Glomerular visceral epithelial cell (primary cell): ENCODE measurements at regions not wholly inside any gene's neighbourhood (a gene's known extent, or its start where the extent isn't known, plus 50 kb on each side); places are given as distances from the start of the nearest gene placed in this dataset.
"Not testable (repeated sequence)": the region's sequence is repeated elsewhere in the genome, so short reads cannot be mapped to it uniquely, and the experiment has no call there.

Experiments
- DNase-seq: peaks from one replicate; pipeline ENCODE4 v3.0.0-alpha.2; 2016; ENCODE audit errors: extremely low spot score

DNA sequence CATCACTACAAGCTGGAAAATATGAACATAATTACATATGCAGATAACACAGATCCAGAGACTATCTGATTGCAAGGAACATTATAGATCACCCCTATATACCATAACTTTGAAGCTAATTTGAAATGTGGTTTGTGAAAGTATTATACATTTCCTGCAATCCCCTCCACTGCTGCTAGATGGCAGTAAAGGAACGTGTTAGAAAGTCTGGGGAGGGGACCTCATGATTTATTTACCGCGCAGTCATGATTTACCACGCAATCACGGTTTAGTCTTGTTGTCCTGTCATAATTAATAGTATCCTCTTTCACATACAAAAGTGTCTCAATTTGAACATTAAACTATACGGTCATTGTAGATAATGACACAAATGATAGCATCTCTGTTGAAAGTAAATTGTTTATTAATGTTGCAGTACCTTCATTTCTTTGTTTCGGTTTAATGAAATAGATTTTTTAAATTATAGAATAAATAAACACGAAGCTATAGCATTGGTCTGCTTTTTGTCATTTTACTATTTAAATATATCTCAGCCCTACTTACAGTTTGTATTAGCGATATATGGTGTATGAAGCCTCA, 145.3 kb upstream of the PRSS1 start:
- peak; percentile 52 for DNase-seq

GRCh38 chr7:142602756-142603155, 146.5 kb upstream of the PRSS1 start:
- DNase-seq = no peak

DNA sequence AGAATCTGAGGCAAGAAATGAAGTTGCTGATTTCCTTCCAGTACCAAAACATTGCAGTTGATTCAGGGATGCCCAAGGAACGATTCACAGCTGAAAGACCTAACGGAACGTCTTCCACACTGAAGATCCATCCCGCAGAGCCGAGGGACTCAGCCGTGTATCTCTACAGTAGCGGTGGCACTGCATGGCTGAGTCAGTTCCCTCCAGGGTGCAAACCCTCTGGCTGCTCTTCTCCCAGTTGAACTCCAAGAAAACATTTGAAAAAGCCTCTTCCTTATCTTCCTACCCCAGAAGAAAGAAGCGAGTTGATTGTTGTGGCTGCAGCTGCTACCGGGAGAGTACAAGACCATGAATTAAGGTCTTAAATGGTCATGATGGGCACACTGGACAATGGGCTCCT, 147.1 kb upstream of the PRSS1 start:
- DNase-seq = no peak

DNA sequence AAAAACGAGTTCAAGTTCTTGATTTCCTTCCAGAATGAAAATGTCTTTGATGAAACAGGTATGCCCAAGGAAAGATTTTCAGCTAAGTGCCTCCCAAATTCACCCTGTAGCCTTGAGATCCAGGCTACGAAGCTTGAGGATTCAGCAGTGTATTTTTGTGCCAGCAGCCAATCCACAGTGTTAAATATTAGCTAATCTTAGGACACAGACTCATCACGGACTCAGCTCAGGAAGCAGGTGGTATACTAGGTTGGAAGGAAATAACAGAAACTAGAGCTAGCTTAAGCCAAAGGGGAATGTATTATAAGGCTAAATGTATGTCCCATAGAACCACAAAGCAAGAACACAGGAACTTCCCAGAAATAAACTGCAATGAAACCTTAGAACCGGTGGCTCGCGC, 151.0 kb upstream of the PRSS1 start:
- peak; percentile 58 for DNase-seq

DNA sequence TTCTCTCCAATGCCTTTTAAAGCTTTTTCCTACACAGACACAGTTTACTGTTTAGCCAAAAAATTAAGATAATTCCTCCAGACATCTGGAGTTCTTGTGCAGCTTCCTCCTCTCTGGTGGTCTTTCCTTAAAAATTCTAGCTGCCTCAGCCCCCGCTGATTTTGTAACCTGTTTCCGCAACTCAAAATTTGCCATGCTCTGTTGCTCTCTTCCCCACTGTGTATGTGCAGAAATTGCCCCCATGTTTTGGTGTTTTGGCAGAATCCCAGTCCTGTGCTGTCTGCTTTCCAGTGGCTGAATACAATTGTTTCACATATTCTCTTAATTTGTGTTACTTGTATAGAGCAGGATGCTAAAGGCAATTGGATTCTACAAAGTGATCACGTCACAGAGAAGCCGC, 151.7 kb upstream of the PRSS1 start:
- DNase-seq = no peak

DNA sequence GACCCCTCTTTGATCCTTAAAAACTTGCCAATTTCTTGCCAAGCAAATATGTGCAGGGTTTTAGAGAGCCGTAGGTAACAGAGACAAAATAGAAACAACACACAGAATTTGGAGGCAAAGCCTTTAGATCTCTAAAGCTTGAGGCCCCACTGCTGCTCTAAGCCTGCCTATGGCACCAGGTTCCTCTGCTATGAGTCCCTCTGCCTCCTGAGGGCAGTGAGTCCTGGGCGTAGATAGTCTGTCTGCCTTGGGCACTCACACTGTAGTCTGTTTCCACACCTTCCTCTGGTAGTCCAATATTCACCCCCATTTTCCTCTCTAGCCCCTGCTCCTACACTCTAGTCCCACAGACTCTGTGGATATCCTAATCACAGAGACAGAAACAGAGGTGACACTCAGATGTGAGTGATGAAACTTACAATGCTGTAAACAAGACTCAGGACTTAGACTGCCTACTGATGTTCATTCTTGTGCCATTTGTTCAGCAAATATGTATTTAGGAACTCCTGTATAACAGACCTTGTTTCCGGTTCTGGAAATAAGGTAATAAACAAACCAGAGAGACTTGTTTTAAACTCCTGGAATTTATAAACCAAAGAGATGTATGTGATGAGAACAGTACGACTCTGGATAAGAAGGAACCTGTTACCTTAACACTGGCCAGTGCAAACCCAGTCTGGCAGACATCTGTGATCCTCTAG, 153.3 kb upstream of the PRSS1 start:
- no peak for DNase-seq

DNA sequence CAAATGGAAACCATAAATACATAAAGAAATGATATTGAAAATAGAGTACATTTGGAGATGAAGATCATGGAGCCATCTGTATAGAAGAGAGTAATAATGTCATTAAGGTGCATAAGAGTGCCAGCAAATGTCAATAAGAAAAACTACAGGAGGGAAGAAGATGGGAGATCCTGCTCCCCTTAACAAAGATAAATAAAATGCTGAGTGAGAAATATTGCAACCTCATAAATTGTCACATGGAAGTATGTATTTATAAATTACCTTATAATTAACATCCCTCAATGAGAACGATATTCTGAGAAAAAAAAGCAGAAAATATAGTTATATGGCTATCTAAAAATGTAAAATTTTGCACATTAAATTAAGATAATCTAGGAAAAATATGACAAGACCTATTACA, 155.2 kb upstream of the PRSS1 start:
- DNase-seq = no peak

DNA sequence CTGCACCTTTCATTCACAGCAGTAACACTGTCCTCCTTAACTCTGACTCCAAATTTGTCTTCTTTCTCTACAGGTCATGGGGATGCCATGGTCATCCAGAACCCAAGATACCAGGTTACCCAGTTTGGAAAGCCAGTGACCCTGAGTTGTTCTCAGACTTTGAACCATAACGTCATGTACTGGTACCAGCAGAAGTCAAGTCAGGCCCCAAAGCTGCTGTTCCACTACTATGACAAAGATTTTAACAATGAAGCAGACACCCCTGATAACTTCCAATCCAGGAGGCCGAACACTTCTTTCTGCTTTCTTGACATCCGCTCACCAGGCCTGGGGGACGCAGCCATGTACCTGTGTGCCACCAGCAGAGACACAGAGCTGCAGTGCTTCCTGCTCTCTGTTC, 156.2 kb upstream of the PRSS1 start:
- no peak for DNase-seq

DNA sequence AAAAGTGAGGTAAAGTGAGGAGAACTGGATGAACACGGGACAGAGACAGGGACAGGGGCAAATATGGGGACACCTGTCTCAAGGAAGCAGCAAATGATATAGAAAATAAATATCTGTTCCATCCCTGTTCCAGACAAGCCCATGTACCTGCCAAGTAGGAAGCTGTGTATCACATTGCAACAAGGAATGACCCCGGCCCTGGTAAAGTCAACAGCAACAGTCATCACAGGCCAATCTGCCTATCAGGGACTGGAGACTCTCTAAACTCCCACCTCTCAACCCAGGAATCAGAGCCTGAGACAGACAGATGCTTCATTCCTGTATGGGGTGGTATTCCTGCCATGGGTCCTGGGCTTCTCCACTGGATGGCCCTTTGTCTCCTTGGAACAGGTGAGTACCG, 156.6 kb upstream of the PRSS1 start:
- DNase-seq = no peak

GRCh38 chr7:142592231-142592630, 157.0 kb upstream of the PRSS1 start:
- no peak for DNase-seq

GRCh38 chr7:142590830-142591457, 158.3 kb upstream of the PRSS1 start:
- DNase-seq = no peak

DNA sequence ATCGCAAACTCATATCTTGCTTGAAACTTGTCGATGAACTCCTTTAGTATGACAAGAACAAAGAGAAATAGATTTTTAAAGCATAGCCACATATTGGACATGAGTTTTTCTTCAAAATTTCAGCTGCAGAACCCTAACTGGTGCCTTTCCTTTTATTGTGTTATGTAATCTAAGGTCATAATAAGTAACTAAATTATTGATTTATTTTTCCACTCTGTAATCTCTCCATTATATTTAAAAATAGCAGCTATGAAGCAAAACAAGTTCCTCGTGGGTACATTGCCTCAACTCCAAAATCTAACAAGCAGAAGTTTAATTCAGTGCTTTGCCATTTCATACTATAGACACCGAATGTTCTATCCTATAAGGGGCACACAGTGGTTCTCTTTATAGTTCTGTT, 159.2 kb upstream of the PRSS1 start:
- no peak for DNase-seq

DNA sequence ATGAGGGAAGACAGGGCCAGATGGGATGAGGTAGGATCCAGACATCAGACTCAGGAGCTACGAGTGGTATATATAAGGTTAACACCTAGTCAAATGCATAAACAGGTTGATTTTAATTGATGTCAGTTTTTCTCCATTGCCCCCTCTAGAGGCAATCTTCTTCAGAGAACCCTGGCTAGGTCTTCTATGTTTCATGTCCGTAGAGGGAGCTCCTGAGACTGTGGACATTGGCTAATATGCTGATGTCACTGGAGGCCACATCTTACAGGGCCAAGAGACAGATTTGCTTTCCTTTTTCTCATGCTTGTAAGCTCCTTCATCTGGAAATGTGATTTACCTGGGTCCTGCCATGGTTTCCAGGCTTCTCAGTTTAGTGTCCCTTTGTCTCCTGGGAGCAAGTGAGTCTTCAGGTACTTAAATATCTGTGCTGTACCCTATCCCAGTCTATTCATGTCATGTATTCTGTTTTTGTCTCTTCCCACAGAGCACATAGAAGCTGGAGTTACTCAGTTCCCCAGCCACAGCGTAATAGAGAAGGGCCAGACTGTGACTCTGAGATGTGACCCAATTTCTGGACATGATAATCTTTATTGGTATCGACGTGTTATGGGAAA, 161.6 kb upstream of the PRSS1 start:
- DNase-seq = peak; percentile 55

DNA sequence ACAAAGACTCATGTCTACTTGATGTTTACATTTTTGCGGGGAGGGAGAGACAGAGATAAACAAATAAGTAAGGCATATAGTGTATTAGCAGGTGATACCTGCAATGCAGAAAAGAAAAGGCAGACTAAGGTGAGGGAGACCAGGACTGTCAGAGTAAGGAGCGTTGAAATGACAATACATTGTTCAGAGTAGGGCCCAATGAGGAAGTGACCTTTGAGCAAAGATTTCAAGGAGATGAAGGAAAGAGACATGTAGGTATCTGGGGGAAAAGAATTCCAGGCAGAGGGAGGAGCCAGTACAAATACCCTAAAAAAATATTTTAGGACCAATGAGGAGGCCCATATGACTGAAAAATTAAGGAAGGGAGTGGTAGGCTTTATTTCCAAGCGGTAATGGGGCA, 162.7 kb upstream of the PRSS1 start:
- no peak for DNase-seq

DNA sequence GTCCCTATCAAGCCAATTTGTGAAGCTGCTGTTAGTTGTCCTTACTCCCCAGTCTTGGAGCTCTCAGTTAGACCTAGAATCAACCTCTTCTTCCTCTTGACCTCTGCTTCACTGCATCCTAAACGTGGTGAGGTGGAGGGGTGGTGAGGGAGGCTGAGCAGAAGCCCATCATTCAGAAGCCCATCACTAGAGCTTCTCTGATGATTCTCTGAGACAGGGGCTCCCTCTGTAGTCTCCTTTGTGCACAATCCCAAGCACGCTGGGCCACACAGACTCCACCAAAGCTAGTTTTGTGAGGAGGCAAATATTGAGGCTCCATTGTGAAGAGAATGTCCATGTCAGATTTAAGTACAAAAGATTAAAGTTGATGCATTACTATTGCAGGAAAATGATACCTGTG, 163.8 kb upstream of the PRSS1 start:
- DNase-seq = no peak

DNA sequence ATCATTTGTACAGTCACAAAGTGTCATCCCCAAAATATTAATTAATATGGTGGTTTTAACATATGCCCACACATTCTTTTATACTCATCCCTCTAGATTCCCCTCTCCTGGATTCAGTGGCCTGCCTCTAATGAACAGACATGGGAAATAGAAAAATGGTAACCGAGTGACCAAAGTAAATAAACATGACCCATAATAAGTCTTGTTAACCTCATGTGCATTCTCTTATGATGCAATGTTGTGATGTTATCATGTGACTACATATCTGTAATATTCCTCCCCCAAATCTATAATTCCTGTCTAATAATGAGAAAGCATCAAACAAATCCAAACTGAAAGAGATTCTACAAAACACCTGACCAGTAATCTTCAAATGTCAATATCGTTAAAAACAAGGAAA, 164.5 kb upstream of the PRSS1 start:
- DNase-seq = no peak

DNA sequence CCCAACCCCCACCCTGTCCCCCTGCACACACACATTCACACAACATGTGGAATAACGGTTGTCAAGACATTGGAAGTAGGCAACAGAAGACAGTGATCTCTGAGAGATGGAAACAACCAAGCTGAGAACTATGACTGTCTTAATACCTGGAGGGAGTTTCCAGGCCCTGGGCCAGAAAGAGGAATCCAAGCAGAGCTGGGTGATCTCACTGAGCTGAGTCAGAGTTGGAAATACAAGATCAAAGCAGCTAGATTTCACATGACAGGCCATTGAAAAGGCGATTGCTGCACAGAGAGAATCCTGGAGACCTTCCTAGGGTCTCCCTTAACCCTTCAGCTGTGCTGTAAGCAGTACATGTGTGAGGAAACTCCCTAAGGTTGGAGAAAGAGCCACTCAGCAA, 165.8 kb upstream of the PRSS1 start:
- peak; percentile 81 for DNase-seq

GRCh38 chr7:142582351-142582750, 166.9 kb upstream of the PRSS1 start:
- DNase-seq = no peak

DNA sequence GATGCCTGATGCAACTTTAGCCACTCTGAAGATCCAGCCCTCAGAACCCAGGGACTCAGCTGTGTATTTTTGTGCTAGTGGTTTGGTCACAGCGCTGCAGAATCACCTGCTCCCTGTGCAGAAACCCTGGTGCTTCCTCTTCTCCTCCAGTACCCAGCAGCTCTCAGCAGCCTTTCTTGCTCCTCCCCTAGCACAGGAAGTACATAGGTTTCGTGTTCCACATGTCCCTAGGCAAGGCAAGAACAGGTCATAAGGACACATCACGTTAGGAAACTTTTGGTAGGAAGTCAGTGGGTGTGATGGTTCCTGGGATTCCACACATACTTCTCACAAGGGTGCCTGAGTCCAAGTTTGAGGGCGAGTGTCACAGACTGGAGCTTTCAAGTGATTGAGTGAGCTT, 167.9 kb upstream of the PRSS1 start:
- DNase-seq = no peak

DNA sequence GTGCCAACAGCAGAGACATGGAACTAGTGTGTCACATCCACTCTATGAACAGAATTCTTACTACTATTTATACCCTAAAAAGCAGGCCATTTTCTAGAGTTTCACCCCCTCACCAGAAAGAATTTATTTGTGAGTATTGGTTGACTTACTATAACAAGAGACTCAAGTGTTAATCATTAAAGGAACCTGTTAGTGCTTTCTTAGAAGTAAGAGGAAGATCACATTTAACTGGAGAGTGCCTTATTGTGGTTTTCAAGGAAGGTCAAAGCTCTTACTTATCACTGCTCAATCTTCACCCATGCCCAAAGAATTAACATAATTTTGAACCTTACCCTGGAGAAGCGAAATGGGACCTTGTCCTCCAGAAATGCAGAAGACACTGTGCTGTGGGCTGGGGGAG, 169.3 kb upstream of the PRSS1 start:
- DNase-seq = no peak

DNA sequence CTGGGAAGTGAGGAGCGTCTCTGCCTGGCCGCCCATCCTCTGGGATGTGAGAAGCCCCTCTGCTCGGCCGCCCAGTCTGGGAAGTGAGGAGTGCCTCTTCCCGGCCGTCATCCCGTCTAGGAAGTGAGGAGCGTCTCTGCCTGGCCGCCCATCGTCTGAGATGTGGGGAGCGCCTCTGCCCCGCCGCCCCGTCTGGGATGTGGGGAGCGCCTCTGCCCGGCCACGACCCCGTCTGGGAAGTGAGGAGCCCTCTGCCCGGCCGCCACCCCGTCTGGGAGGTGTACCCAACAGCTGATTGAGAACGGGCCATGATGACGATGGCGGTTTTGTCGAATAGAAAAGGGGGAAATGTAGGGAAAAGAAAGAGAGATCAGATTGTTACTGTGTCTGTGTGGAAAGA, 173.9 kb upstream of the PRSS1 start:
- DNase-seq = not testable (repeated sequence)

DNA sequence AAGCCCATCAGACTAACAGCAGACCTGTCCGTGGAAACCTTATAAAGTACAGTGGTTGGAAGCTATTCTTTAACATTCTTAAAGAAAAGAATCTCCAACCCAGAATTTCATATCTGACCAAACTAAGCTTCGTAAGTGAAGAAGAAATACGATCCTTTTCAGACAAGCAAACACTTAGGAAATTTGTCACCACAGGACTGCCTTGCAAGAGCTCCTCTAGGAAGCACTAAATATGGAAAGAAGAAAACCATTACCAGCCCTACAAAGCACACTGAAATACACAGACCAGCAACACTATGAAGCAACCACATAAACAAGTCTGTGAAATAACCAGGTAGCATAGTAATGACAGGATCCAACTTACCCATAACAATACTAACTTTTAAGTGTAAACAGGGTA, 177.7 kb upstream of the PRSS1 start:
- DNase-seq = no peak

- no peak for DNase-seq
Observed at GRCh38 chr7:142569851-142570250, 179.4 kb upstream of the PRSS1 start.
